ENCODE measurements at regions not wholly inside any gene's neighbourhood (a gene's known extent, or its start where the extent isn't known, plus 50 kb on each side); places are given as distances from the start of the nearest gene placed in this dataset.
"Not testable (repeated sequence)": the region's sequence is repeated elsewhere in the genome, so short reads cannot be mapped to it uniquely, and the experiment has no call there.

DNA sequence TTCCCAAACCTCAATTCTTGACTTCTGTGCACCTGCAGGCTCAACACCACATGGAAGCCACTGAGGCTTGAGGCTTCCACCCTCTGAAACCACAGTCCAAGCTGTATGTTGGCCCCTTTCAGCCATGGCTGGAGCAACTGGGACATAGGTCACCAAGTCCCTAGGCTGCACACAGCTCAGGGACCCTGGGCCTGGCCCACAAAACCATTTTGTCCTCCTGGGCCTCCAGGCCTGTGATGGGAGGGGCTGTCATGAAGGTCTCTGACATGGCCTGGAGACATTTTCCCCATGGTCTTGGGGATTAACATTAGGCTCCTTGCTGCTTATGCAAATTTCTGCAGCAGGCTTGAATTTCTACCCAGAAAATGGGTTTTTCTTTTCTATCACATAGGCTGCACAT lies 283.9 kb downstream of the MAP2K6 start:
- TF ChIP-seq, protein P1, sequence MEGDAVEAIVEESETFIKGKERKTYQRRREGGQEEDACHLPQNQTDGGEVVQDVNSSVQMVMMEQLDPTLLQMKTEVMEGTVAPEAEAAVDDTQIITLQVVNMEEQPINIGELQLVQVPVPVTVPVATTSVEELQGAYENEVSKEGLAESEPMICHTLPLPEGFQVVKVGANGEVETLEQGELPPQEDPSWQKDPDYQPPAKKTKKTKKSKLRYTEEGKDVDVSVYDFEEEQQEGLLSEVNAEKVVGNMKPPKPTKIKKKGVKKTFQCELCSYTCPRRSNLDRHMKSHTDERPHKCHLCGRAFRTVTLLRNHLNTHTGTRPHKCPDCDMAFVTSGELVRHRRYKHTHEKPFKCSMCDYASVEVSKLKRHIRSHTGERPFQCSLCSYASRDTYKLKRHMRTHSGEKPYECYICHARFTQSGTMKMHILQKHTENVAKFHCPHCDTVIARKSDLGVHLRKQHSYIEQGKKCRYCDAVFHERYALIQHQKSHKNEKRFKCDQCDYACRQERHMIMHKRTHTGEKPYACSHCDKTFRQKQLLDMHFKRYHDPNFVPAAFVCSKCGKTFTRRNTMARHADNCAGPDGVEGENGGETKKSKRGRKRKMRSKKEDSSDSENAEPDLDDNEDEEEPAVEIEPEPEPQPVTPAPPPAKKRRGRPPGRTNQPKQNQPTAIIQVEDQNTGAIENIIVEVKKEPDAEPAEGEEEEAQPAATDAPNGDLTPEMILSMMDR (IDR thresholded peaks at IDR 0.05): not testable (repeated sequence)
- not testable (repeated sequence) for TF ChIP-seq POLR2A (IDR thresholded peaks at IDR 0.05)

Data from adrenal gland (tissue), 5 donors.